Hematopoietic multipotent progenitor cell treated with erythropoietin and hydrocortisone succinate and interleukin-3 and kit ligand, for 17 days (in vitro differentiated cells): ENCODE measurements at regions not wholly inside any gene's neighbourhood (a gene's known extent, or its start where the extent isn't known, plus 50 kb on each side); places are given as distances from the start of the nearest gene placed in this dataset.

Source experiments
- DNase-seq: peaks from one replicate; pipeline ENCODE4 v3.0.0-alpha.2; 2015; ENCODE audit warnings: low spot score

DNA sequence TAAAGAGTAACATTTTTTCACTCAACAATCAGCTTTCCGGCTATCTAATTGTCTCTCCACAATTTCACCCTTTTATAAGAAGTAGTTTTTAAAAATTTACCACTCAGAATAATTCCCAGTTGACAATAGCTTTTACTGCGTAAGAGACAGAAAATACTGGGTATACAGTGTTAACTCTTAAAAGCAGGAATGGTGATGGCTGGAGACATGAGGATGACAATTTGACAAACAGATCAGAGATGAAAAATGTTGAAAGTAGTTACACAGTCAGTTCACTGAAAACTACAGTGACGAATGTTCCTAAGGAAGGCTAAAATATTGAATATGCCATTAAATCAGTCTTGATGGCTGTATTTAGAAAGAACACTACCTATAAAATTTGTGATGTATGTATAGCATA lies 1146.8 kb upstream of the B3GALT2 start:
- DNase-seq = no peak

DNA sequence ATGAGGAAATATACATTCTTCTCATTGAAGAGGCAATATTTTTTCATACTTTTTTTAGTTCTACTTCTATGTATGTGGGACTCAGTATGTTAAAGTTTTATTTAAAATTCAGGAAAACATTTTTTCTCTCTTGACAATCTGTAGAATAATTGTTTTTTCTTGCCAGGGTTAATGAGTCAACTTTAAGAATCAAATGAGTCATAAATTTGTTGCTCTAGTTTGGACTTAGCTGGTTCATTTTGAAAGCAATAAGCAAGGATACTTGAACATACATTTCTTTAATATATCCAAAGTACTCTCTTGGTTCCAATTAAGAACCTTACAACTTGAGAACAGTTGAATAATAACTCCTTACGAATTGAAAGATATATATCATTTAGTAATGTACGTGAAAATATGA lies 1145.3 kb upstream of the B3GALT2 start:
- DNase-seq = no peak

DNA sequence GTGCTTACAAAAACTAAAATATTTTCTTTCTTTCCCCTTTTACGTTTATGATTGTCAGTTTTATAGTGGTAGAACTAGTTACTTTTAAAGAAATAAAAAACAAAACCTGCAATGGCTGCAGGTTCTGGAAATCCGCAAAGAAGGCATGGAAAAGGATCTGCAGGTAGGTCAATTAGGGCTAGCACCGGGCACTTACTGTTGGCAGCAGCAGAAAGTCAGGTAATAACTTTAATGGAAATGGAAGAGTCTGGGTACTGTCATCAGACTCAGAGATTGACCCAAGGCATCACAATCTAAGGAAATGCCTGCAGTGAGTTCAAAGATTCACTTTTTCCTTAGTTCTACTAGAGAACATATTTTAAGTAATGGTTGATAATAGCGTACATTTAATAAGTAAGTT lies 1136.3 kb upstream of the B3GALT2 start:
- DNase-seq = no peak

DNA sequence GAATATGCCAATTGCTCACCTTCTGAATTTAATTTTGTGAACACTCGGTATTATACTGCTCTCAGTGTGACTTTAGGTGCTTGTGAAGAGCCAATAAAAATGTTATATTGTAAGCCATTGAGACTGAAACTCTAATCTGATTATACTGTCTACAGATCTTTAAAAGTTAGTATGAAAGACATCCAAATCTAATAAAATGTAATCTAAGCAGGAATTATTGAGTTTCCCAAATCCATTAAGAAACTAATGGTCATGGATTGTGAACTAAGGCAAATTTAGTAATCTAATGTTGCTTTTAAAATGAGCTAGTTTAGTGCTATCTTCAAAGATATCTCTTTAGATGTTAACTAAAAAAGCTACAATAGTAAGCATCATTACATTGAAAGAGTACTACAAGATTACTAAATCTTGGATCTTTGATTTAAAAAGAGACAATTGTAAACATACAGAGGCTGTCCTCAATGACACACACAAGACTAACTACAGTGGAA lies 1132.4 kb upstream of the B3GALT2 start:
- DNase-seq = no peak

DNA sequence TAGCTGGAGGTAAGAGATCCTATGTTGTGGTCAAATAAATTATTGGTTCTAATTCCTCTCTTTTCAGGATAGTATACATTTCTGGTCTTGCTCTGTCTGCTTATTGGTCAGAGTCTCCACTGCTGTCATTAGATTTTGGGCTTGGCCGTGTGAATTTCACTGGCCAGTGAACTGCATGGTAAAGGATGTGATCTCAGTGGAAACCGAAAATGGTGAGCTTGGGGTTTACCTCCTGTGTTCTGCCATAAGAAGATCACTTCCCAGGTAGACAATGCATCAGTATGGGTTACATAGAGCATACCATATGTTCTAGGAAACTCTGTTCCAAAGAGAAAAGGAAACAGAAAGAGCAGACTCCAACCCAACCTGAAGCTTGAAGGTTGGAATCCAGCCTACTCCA lies 1123.3 kb upstream of the B3GALT2 start:
- DNase-seq = no peak

DNA sequence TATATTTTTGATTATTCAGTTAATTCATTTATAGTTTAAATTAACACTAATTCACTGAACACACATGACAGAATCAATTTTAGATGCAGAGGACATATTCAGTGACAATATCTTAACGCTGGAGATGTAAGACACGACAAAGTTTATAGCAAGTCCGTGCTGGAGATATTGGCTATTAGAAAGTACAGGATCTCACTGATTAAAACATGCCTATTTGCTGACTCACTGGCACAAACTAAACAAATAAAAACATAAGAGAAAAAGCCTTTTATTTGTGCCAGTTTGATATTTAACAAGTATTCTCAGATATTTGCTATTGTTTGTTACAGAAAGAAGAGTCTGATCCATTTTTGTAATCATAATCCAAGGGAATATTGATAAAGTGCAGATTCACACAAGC lies 1122.9 kb upstream of the B3GALT2 start:
- DNase-seq = no peak

DNA sequence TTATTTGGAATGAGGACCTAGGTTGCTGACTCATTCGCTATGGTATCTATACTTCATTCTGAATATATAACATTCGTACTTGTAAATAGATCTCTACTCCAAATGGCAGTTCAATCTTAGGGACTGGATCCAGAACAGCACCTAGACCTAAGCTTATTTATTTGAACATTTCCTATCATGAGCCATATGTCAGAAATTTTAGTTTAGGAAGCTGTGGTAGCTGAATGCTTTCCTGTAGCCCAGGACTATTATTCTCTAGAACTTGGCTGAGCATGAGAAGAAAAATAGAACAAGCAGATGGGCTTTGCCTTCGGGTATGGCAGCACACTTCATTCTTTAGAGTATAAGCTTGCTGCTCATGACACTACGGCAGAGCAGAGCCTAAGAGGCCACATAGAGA lies 1114.4 kb upstream of the B3GALT2 start:
- DNase-seq = no peak

DNA sequence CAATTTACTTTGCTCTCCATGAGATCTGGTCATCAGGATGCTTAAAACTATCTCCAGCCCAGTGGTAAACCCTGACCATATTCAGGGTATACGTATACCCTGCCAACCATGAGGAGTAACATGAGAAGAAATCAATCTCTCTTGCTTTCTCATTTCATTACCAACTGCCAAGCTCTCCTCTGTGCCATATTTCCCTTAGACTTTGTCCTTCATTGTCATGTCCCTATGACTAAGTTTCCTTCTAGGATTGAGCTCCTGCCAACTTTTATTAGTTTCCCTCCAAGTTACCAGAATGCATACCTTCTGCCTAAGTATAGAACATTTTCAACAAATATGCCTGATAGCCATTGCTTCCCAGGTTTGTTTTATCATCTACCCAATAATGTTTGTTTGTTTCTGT lies 1113.9 kb upstream of the B3GALT2 start:
- no peak for DNase-seq

DNA sequence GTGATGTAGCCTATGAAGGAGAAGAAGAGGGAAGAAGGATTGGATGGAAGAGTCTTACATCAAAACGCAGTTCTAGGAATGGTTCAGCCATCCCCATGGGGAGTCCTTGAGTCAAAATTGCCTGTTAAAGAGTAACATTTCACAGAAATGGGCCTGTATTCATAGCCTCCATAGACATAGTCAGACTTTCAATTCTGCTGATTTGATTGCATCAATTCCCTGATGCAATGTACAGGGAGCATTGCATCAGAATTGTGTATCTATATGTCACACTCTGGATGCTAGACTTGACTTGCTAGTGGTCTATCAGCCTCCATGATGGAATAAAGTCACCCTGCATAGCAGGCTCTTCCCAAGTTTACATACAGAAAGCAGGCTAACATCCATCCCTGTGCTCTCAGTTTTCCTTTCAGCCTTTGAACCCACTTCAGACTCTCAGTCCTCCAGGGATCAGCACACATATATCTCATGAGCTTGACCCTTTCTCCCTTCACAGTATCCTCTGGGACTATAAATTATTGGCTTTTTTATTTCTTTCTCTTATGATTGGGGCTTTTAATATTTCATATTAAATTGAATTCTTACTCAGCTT lies 1111.7 kb upstream of the B3GALT2 start:
- DNase-seq = no peak

DNA sequence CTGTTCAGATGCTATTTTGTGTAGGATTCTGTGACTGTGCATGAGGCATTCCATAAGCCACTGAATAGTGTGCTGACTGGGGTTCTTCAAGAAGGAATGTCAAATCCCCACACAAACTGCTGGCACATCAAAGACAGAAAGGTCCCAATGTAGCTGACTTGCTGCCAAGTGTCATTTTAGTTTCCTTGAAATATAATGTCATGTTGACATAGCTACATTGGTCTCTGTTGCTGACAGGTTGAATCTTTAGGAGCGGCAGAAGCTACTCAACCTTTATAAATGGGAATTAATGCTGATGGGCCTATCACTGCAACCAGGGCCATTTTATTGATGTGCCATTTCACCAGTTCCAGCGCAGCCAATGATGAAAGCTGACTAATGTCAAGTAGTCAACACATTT lies 1110.7 kb upstream of the B3GALT2 start:
- DNase-seq = no peak

DNA sequence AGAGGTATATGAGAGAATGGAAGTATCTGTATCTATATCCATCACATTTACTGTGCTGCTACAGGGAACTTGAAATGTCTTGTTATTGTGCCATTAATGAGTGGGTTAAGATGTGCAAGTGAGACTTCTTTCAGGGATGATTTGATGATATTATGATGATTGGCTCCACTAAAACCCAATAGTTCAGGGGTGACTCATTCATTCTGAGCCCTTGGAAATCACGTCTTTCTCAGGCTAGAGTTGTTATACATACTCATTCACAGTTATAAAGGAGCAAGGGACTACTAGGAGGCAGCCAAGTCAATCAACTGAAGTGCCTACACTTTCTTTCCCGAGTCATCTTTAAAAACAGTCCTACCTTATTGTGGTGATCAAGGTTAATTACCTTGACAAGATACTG lies 1109.8 kb upstream of the B3GALT2 start:
- DNase-seq = no peak

DNA sequence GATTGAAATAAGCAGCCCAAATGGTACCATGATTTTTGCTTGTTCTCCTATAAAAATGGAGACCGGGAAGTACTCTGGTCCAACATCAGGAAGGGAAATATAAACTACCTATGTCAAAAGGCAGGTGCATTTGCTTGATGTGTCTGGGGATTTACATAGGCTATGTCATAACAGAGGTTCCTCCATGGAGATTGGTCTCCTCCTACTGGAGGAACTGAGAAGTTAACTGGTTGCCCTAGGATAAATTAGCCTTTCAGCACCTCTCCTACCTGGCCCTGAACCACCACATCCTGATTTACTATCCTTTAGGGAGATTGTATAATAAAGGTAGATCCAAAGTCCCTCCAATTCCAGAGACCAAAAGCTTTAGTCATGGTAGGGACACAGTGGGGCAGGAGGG lies 1109.3 kb upstream of the B3GALT2 start:
- DNase-seq = peak; percentile 14

DNA sequence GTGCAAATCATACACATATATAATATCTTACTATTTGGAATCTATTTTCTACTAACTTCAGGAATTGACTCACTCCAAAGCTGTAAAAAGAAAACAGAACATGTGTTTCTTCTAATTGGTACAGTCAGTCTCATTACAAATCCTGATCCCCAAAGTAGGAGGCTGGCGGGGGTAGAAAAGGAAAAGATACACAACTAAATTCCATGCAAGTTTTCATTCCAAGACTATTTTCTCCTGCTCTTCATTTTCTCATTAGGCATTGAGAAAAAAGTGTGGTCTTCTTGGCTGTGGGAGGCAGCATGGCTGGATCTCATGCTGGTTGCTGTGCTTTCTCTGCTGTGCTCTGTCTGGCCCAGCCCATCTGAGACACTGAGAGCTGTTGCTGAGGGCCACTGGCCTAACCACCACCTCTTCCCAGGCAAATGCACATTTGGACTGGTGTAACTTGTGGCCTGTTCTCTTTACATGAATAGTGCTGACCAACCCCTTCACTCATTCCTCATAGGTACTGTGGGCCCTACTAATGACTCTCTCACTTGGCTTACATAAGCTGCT lies 1107.5 kb upstream of the B3GALT2 start:
- DNase-seq = no peak

DNA sequence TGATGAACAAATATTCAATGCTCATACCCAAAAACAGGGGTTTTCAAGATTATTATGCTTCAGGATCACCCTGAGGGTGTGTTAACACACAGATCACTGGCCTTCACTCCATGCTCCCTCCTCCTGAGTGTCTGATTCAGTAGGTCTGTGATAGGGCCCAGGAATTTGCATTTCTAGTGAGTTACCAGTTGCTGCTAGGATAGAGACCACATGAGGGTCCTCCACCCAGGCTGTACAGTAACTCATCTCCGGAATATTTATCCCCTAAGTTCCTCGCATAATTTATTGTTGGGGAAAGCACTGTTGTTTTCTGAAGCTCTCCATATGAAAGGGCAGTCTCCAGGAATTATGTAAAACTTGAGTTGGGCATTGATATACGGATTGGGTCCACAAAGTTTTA lies 1106.6 kb upstream of the B3GALT2 start:
- DNase-seq = no peak

DNA sequence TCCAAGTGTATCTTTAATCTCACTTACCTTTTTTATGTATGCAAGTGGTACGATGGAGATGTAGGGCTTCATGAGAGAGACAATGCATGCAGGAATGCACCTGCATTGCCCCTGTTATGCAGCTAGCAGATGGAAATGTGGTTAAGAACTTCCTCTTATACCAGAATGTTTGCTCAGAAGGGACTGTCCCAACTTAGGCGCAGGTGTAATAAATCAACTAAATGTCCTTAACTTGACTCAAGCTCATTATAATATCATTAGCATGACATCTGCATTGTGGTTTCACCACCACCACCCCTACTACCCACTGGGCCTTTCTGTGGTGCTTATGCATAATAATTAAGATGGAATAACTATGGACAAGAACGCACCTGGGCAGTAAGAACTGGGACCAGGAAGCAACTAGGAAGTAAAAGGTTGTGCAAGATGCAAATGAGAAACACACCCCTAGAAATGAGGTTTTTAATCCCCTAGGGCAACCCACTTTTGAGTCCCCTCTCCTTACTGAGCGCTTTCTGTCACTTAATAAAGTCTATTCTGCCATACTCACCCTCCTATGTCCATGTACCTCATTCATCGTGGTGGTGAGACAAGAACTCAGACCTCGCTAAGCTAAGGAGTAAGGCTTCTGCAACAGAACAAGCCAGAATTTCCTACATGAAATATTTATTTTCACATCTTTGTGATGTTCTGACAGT lies 1103.3 kb upstream of the B3GALT2 start:
- no peak for DNase-seq

DNA sequence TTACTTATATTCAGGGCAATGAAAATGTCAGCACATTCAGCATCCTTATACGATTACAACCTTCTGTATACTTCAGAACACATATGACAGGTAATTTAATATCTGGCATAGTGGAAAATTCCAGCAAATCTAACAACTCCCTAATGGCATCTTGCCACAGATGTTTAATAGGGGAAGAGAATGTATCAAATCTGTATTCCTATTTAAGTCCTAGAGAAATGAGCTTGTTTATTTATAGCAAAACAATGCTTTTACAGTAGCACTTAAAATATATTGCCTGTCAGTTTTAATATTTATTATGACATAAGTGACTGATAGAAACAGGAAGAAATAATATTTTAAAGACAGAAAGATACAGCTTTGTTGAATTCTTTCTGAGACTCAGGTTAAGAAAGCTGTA lies 1101.8 kb upstream of the B3GALT2 start:
- DNase-seq = no peak

DNA sequence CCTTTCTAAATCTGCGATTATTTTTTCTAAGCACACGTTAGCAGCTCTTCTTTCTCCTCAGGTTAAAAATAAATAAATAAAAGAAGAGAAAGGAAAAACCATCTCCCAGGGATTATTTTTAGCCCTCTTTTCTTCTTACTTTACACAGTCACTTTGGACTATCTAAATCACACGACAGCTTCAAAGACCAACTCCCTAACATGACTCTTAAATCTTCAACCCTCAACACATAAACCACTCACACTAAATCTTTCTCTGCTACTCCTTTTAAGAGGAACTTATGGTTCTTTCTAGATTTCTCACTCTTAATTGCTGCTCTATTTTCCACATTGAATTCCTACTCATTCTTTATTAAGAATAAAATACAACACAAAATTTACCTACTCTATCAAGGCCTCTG lies 1095.0 kb upstream of the B3GALT2 start:
- no peak for DNase-seq

DNA sequence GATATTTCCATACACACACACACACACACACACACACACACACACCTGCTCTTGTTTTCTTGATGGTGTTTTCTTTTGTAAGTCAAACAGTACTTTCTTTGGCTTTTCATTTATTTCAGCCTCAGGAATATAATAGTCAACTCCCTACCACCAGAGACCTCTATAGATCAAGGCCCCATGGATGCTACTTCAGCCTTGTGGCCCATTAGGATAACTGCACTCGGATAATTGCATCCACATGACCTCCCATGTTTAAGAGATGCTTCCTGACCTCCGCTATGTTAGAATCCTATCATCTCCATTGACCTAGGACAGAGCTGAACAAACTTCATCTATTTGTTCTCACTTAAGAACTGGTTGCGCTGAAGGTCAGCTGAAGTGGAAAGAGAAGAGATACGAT lies 1094.0 kb upstream of the B3GALT2 start:
- DNase-seq = no peak

DNA sequence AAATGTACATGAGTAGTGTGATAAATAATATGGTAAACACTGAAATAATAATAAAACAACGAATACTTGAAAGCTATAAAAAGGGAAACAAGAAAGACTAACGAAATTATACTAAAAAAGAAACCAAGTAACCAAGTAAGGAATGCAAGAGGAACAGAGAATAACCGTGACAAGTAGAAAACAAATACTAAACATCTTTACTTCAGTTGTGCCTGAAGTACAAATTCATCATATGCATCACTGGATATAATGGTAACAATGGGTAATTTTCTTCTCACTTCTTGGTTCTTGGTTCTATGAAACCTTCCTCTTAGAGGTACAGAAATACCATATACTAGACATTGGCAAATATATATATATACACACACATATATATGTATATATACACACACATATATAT lies 1093.6 kb upstream of the B3GALT2 start:
- no peak for DNase-seq

DNA sequence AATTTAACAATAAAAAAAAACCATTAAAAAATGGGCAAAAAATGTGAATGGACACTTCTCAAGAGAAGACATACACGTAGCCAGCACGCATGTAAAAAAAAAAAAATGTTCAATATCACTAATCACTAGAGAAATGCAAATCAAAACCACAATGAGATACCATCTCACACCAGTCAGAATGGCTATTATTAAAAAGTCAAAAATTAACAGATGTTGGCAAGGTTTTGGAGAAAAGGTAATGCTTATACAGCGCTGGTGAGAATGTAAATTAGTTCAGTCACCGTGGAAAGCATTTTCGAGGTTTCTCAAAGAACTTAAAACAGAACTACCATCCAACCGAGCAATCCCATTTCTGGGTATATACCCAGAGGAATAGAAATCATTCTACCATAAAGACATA lies 1091.5 kb upstream of the B3GALT2 start:
- no peak for DNase-seq

DNA sequence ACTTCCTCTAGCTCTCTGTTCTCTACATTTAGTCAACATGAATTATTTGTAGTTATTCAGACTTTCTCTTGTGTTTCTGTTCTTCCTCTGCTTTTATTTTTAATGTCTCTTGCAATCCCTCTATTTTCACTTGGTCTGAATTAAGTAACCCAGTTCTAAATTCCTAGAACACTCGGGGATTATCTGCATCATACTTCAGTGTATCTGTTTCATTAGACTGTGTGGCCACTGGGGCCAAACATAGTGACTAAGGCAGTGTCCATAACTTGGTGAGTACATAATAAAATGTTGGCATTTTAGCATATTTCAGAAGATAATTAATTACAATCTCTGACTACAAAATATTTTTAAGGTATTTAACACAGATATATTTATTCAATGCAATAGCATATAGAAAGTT lies 1087.2 kb upstream of the B3GALT2 start:
- no peak for DNase-seq

DNA sequence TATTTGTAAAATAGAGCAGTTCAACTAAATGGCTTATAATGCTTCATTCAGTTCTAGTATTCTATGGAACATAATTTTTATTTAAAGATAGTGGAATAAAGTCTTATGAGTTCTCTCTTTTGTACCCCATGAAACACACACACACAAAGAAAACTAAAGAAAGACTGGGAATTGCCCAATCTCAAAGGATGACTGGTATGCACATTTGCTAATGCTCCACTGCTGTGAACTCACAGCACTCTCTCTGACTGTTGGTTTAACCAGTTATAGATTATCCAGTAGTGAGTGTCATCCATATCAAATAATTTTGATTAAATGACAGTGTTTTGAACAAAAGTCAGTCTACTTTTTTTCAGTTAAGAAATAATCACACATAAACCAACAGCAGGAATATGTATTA lies 1082.4 kb upstream of the B3GALT2 start:
- no peak for DNase-seq

DNA sequence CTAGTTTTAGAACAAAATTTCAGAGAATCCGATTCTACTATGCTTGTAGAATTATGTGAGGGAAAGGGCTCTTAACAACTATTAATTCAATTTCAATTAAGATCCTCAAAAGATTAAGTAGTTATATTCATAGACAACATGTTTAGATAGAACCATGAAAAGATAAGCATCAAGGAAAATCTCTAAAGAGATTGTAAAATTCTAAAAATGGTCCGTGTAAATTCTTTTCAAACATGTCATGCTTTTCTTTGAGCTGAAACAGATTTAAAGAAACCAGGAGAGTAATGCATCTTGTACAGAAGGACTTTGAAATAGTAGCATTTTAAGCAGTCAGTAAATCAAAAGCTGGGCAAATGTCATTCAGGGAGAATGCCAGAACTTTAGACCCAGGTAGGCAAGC lies 1080.6 kb upstream of the B3GALT2 start:
- DNase-seq = no peak

DNA sequence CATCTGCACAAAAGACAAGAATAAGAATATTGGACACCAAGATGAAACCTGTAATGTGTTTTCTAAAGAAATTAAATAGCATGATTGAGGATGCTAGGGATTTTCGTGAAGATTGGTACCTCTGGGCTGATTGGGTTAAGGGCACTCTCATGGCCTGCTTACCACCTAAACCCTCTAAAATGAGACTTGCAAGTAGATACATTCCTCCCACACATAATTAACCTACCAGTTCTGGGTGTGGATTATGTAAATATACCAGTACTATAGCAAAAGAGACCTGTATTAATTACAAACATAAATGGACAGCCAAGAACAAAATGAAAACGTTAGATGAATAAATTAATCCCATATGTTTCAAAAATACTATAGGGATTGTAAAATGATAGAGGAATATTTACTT lies 1069.6 kb upstream of the B3GALT2 start:
- DNase-seq = no peak
